HCT116 (cell line): ENCODE measurements at regions not wholly inside any gene's neighbourhood (a gene's known extent, or its start where the extent isn't known, plus 50 kb on each side); places are given as distances from the start of the nearest gene placed in this dataset.

Experiments
- ATAC-seq: fragments of 200-7000 bp; cut with Tn5 transposase; 2 replicates; pipeline ENCODE4 v1.9.1; 2020; ENCODE audit warnings: mild to moderate bottlenecking, moderate library complexity
- BruUV-seq: library from RNA; stranded (reverse); fragments of 400-500 nt; replicated peaks from 2 replicates; lab custom pipeline; 2021; lab: Mats Ljungman, UMichigan
- CTCF ChIA-PET: fragments of 300-600 bp; sonication (Branson Sonifier 250); formaldehyde crosslinking; loops from one replicate; lab custom pipeline; 2021; ENCODE audit warnings: antibody characterized with exemption; lab: Charles Lee
- POLR2A ChIA-PET: fragments of 300-600, 350-600 bp; sonication (Branson Sonifier 250); formaldehyde crosslinking; loops from one replicate; lab custom pipeline; 2021; ENCODE audit warnings: antibody characterized with exemption; lab: Charles Lee
- RAD21 ChIA-PET, 2 experiments: fragments of 300-600 bp; sonication (Branson Sonifier 250); formaldehyde crosslinking; loops; one replicate each; lab custom pipeline; 2023; ENCODE audit warnings: low total read pairs in 2 of 2; ENCODE audit not compliant: uncharacterized antibody in 2 of 2, unreplicated experiment in 2 of 2, low non-redundant PET in 1 of 2; lab: Charles Lee
- DNase-seq: peaks from one replicate; pipeline ENCODE4 v3.0.0-alpha.2; 2010; ENCODE audit warnings: low read depth, low spot score
- H2AFZ ChIP-seq: fragments of 200-600 bp; shearing (Covaris generic), sonication (generic); 2 replicates; pipeline ENCODE4 v1.6.1; 2017; ENCODE audit warnings: low read depth, mixed run types, mixed read lengths, antibody characterized with exemption, low read length; ENCODE audit not compliant: poor library complexity, severe bottlenecking
- H3K27ac ChIP-seq: 2 replicates; pipeline ENCODE4 v1.5.1; 2012; ENCODE audit warnings: low read depth, low read length
- H3K27me3 ChIP-seq: fragments of 200-600 bp; sonication (generic); 2 replicates; pipeline ENCODE4 v1.6.1; 2016; ENCODE audit warnings: mixed run types, low read length, mixed read lengths; ENCODE audit not compliant: insufficient read depth
- H3K36me3 ChIP-seq, 2 experiments: fragments of 200-500 bp in 1 of 2; fragments of 200-600 bp in 1 of 2; sonication (Bioruptor generic) in 1 of 2; sonication (generic) in 1 of 2; 2 replicates each; pipeline versions ENCODE4 v1.5.1 to v1.6.1; 2014 to 2016; ENCODE audit warnings: low read length in 2 of 2, inconsistent platforms in 1 of 2, mixed read lengths in 1 of 2, mixed run types in 1 of 2; ENCODE audit not compliant: insufficient read depth in 2 of 2, control insufficient read depth in 1 of 2
- H3K4me1 ChIP-seq, 2 experiments: fragments of 200-600 bp in 1 of 2; sonication (generic) in 1 of 2; 2 replicates each; pipeline versions ENCODE4 v1.5.1 to v1.6.1; 2012 to 2017; ENCODE audit warnings: low read length in 2 of 2, inconsistent platforms in 1 of 2, mild to moderate bottlenecking in 1 of 2, mixed read lengths in 1 of 2, mixed run types in 1 of 2, moderate library complexity in 1 of 2; ENCODE audit not compliant: insufficient read depth in 2 of 2, control insufficient read depth in 1 of 2
- H3K4me2 ChIP-seq: fragments of 200-600 bp; sonication (generic); 2 replicates; pipeline ENCODE4 v1.6.1; 2017; ENCODE audit warnings: mixed run types, low read length, mixed read lengths
- H3K4me3 ChIP-seq, 2 experiments: fragments of 200-600 bp in 1 of 2; sonication (generic) in 1 of 2; replicated peaks in 1 of 2; 2 replicates each; pipeline ENCODE4 v1.5.1; 2011 to 2016; ENCODE audit warnings: low read length in 2 of 2, control low read depth in 1 of 2, low read depth in 1 of 2, mild to moderate bottlenecking in 1 of 2, mixed read lengths in 1 of 2, mixed run types in 1 of 2
- H3K79me2 ChIP-seq: fragments of 200-600 bp; sonication (generic); 2 replicates; pipeline ENCODE4 v1.6.1; 2017; ENCODE audit warnings: mild to moderate bottlenecking, mixed run types, low read length, moderate library complexity, mixed read lengths; ENCODE audit not compliant: insufficient read depth
- H3K9ac ChIP-seq: fragments of 200-600 bp; sonication (generic); 2 replicates; pipeline ENCODE4 v1.6.1; 2016; ENCODE audit warnings: low read length, mixed read lengths
- H3K9me2 ChIP-seq: fragments of 200-600 bp; sonication (generic), shearing (Covaris generic); 2 replicates; pipeline ENCODE4 v1.6.1; 2017; ENCODE audit warnings: mixed run types, mild to moderate bottlenecking, moderate library complexity; ENCODE audit not compliant: insufficient read depth
- H3K9me3 ChIP-seq, 2 experiments: fragments of 200-500 bp in 1 of 2; fragments of 200-600 bp in 1 of 2; sonication (Bioruptor generic) in 1 of 2; sonication (generic) in 1 of 2; 2 replicates each; pipeline ENCODE4 v1.6.1; 2014 to 2017; ENCODE audit warnings: low read length in 2 of 2, mixed read lengths in 2 of 2, inconsistent platforms in 1 of 2, low read depth in 1 of 2, mild to moderate bottlenecking in 1 of 2, mixed run types in 1 of 2, moderate library complexity in 1 of 2; ENCODE audit not compliant: control insufficient read depth in 1 of 2, insufficient read depth in 1 of 2
- H4K20me1 ChIP-seq: fragments of 200-600 bp; sonication (generic), shearing (Covaris generic); 2 replicates; pipeline ENCODE4 v1.6.1; 2017; ENCODE audit warnings: mixed run types, mild to moderate bottlenecking, moderate library complexity; ENCODE audit not compliant: insufficient read depth
- ATF3 ChIP-seq: IDR thresholded peaks from 2 replicates; pipeline ENCODE4 v1.6.1; 2012
- CEBPB ChIP-seq: IDR thresholded peaks from 2 replicates; pipeline ENCODE4 v1.6.1; 2012; ENCODE audit warnings: low read depth
- EGR1 ChIP-seq: IDR thresholded peaks from 2 replicates; pipeline ENCODE4 v1.6.1; 2012; ENCODE audit warnings: low read depth
- ELF1 ChIP-seq: IDR thresholded peaks from 2 replicates; pipeline ENCODE4 v1.6.1; 2012; ENCODE audit warnings: low read depth, borderline replicate concordance
- EZH2 ChIP-seq: fragments of 200-600 bp; sonication (generic); IDR thresholded peaks from 2 replicates; pipeline ENCODE4 v1.6.1; 2017; ENCODE audit warnings: antibody characterized with exemption, mixed run types
- EZH2phosphoT487 ChIP-seq: fragments of 200-600 bp; IDR thresholded peaks from 2 replicates; pipeline ENCODE4 v1.6.1; 2018; ENCODE audit warnings: antibody characterized with exemption, borderline replicate concordance
- FOSL1 ChIP-seq: IDR thresholded peaks from 2 replicates; pipeline ENCODE4 v1.6.1; 2012; ENCODE audit warnings: low read depth
- JUND ChIP-seq: IDR thresholded peaks from 2 replicates; pipeline ENCODE4 v1.6.1; 2012
- MAX ChIP-seq: IDR thresholded peaks from 2 replicates; pipeline ENCODE4 v1.6.1; 2012
- POLR2A ChIP-seq: IDR thresholded peaks from 2 replicates; pipeline ENCODE4 v1.7.0; 2011; ENCODE audit warnings: borderline replicate concordance; ENCODE audit not compliant: insufficient read depth, insufficient read length; ENCODE audit errors: extremely low read depth
- POLR2AphosphoS5 ChIP-seq: IDR thresholded peaks from 2 replicates; pipeline ENCODE4 v1.6.1; 2011; ENCODE audit warnings: mild to moderate bottlenecking, low read depth, low read length, moderate library complexity
- RAD21 ChIP-seq: IDR thresholded peaks from 2 replicates; pipeline ENCODE4 v1.6.1; 2012; ENCODE audit warnings: low read depth, mild to moderate bottlenecking
- REST ChIP-seq: IDR thresholded peaks from 2 replicates; pipeline ENCODE4 v1.6.1; 2012; ENCODE audit warnings: low read depth
- SP1 ChIP-seq: IDR thresholded peaks from 2 replicates; pipeline ENCODE4 v1.6.1; 2012; ENCODE audit warnings: low read depth
- SRF ChIP-seq: IDR thresholded peaks from 2 replicates; pipeline ENCODE4 v1.6.1; 2012; ENCODE audit warnings: low read depth
- YY1 ChIP-seq: IDR thresholded peaks from 2 replicates; pipeline ENCODE4 v1.6.1; 2011; ENCODE audit warnings: low read length, low read depth, moderate library complexity, mild to moderate bottlenecking; ENCODE audit not compliant: insufficient replicate concordance; ENCODE audit errors: extremely low read depth
- ZBTB33 ChIP-seq: IDR thresholded peaks from 2 replicates; pipeline ENCODE4 v1.6.1; 2011; ENCODE audit warnings: mild to moderate bottlenecking, low read length, moderate library complexity; ENCODE audit not compliant: insufficient replicate concordance; ENCODE audit errors: extremely low read depth
- ZFX ChIP-seq: fragments of 450-650 bp; IDR thresholded peaks from 2 replicates; pipeline ENCODE4 v1.6.1; 2017
- ZNF274 ChIP-seq: fragments of 200-500 bp; sonication (Bioruptor generic); IDR thresholded peaks from 2 replicates; pipeline ENCODE4 v1.6.1; 2014; ENCODE audit warnings: mild to moderate bottlenecking, low read depth, low read length, inconsistent platforms
- intact Hi-C: fragments of 100-400 bp; cut with micrococcal nuclease; formaldehyde crosslinking; loops from 2 replicates; pipeline ENCODE4 v1.10.0; 2022

- Histone ChIP-seq H3K27me3 (no peaks in the 10 kb centered on the region), H3K4me1 (peaks cover 3 to 5% of the 10 kb centered on the region in 2 experiments; a peak in 1 of 4 replicates), H2AFZ (no peak overlapping the region), H3K36me3 (no peaks in the 10 kb centered on the region), H3K9me2 (no peaks in the 10 kb centered on the region), H3K9ac (no peak overlapping the region), H4K20me1 (no peaks in the 10 kb centered on the region), H3K27ac (no peak overlapping the region), H3K9me3 (no peaks in the 10 kb centered on the region), H3K79me2 (no peaks in the 10 kb centered on the region), H3K4me3 (no peak overlapping the region), H3K4me2 (no peak overlapping the region)
- ChIA-PET CTCF (no interaction called here), POLR2A (no interaction called here), RAD21 (no interaction called here)
- intact Hi-C loops, result no loop called here
- BruUV-seq, result no TSS peak
- DNase-seq, result no peak
- TF ChIP-seq ELF1, result no peak
- no peak for TF ChIP-seq FOSL1
- no peak for TF ChIP-seq RAD21
- TF ChIP-seq EZH2, result no peak
- TF ChIP-seq SRF, result no peak
- TF ChIP-seq ZNF274, result no peak
- no peak for TF ChIP-seq POLR2A
- TF ChIP-seq REST, result no peak
- TF ChIP-seq YY1, result no peak
- TF ChIP-seq EGR1, result no peak
- no peak for TF ChIP-seq JUND
- no peak for TF ChIP-seq ZFX
- TF ChIP-seq ATF3, result no peak
- no peak for TF ChIP-seq POLR2AphosphoS5
- no peak for TF ChIP-seq CEBPB
- TF ChIP-seq EZH2phosphoT487, result no peak
- no peak for TF ChIP-seq MAX
- no peak for TF ChIP-seq SP1
- no peak for TF ChIP-seq ZBTB33
- no peak for ATAC-seq
Observed at GRCh38 chr13:50732712-50733111, 110.8 kb downstream of the DLEU7 start.
